ENCODE measurements at regions not wholly inside any gene's neighbourhood (a gene's known extent, or its start where the extent isn't known, plus 50 kb on each side); places are given as distances from the start of the nearest gene placed in this dataset.
"Not testable (repeated sequence)": the region's sequence is repeated elsewhere in the genome, so short reads cannot be mapped to it uniquely, and the experiment has no call there.

GRCh38 chr20:26205350-26205749, 508.7 kb upstream of the ZNF337 start:
- intact Hi-C loops (cut with DNase I): no loop called here
- Histone ChIP-seq H3K27me3 (peaks cover 13% of the 10 kb centered on the region), H3K36me3 (no peaks in the 10 kb centered on the region), H3K4me1 (no peaks in the 10 kb centered on the region), H3K9ac (ENCODE audit: low read depth in 2 of 2, low read length in 2 of 2) (no peak overlapping the region), H3K4me3 (no peak overlapping the region), H3K9me3 (no peaks in the 10 kb centered on the region), H3K27ac (no peak overlapping the region)
- no peak for TF ChIP-seq CTCF (IDR thresholded peaks at IDR 0.05)
- DNase-seq: no peak

DNA sequence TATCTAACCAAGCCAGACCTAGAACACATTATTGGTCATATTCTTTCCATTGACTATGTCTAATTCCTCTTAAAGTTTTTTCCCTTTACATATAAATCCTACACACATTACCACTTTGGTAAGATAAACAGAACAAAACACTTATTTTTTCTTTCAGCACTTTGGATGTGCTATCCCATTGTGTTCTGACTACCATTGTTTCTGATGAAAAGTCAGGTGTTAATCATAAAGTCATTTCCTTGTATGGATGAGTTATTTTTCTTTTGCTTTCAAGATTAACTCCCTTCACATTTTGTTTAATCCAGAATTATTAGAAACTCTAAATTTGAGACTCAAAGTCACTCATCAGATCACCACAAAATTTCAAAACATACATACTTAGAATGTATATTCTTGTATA, 504.4 kb upstream of the ZNF337 start:
- H3K27me3 ChIP-seq; intact Hi-C loops (cut with DNase I); H3K36me3 ChIP-seq; H3K9me3 ChIP-seq; H3K4me3 ChIP-seq; H3K27ac ChIP-seq; DNase-seq; H3K4me1 ChIP-seq; H3K9ac ChIP-seq (ENCODE audit: low read depth in 2 of 2, low read length in 2 of 2): not testable (repeated sequence)

DNA sequence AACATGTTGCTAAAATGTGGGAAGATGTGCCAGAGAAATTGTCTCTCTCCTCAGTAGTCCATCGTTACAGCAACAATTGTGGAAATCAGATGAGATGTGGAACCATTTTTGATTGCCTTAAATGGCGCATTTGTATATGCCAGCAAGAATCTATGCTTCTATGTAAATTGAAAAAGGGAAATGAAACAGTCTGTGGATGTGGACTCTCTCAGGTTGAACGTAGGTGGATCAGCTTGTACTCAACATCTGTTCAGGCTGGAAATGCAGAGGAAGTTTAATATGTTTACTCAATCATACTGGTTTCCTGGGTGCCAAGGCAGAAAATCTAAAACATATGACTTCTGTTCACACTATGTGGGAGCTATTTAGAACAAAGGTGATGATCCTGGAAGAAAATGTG, 490.7 kb upstream of the ZNF337 start:
- H3K27ac ChIP-seq; H3K4me3 ChIP-seq; H3K36me3 ChIP-seq; H3K27me3 ChIP-seq; DNase-seq; H3K9ac ChIP-seq (ENCODE audit: low read depth in 2 of 2, low read length in 2 of 2); H3K9me3 ChIP-seq; intact Hi-C loops (cut with DNase I); H3K4me1 ChIP-seq: not testable (repeated sequence)

DNA sequence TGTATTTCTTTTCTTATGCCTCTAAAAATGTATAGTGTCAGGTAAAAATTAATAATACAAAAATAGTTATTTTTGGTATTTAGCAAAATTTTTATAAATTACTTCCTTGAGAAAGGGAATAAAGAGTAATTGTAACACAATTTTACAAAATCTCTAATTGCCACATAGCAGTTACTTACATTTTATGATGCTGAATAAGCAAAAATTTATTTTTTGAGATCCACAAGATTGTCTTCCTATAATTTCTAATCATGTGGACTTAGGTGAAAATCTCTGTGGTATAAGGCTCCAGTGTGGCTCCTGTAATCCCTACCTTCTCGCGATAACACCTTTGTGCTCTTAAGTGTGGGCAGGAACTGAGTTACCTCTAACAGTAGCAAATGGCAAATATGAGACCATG, 487.1 kb upstream of the ZNF337 start:
- not testable (repeated sequence) for H3K36me3 ChIP-seq

GRCh38 chr20:26181364-26181763, 484.7 kb upstream of the ZNF337 start:
- DNase-seq; H3K9me3 ChIP-seq; H3K27me3 ChIP-seq; H3K36me3 ChIP-seq; H3K4me1 ChIP-seq; H3K9ac ChIP-seq (ENCODE audit: low read depth in 2 of 2, low read length in 2 of 2); H3K27ac ChIP-seq; H3K4me3 ChIP-seq; intact Hi-C loops (cut with DNase I): not testable (repeated sequence)

More for the DNA sequence above, 487.1 kb upstream of the ZNF337 start:
- H3K4me1 ChIP-seq; DNase-seq; H3K4me3 ChIP-seq; H3K9ac ChIP-seq (ENCODE audit: low read depth in 2 of 2, low read length in 2 of 2); H3K27me3 ChIP-seq; H3K27ac ChIP-seq; H3K9me3 ChIP-seq; intact Hi-C loops (cut with DNase I): not testable (repeated sequence)

DNA sequence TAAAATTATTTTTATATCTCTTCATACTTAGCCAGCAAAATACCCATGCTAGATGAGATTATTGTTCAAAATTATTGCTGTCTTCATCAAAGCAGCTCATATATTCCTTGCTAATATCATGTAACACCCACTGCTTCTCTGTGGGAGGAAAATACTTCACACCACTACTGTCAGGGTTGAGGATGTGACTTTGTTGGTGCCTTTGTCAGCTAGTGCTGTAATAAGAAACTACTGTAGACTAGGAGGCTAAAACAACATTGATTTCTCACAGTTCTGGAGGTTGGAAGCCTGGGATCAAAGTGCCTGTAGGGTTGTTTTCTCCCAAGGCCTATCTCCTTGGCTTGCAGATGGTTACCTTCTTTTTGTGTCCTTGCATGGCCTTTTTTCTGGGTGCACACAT, 475.2 kb upstream of the ZNF337 start:
- H3K4me1 ChIP-seq; H3K4me3 ChIP-seq; intact Hi-C loops (cut with DNase I); H3K27me3 ChIP-seq; H3K9me3 ChIP-seq; H3K9ac ChIP-seq (ENCODE audit: low read depth in 2 of 2, low read length in 2 of 2); DNase-seq; H3K27ac ChIP-seq; H3K36me3 ChIP-seq: not testable (repeated sequence)

GRCh38 chr20:26169506-26169905, 472.9 kb upstream of the ZNF337 start:
- Histone ChIP-seq H3K9me3 (no peaks in the 10 kb centered on the region), H3K9ac (ENCODE audit: low read depth in 2 of 2, low read length in 2 of 2) (no peak overlapping the region)
- intact Hi-C loops (cut with DNase I): no loop called here

DNA sequence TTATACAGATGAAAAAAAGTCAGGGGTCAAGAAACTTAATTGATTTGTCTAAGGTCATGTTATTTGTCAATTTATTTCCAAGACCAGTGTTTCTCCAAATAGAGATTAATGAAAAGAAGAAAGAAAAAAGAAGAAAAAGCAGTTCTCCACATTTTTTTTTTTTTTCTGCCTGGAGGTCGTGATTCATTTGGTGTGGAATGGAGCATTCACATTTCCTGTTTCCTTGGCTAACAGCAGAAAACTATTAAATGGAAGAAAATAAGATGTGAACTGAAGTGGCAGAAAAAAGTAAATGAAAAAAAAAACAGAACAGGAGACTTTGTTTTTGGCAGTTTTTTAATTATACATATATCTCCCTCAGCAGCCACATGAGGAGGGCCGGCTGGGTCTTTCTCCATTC, 470.8 kb upstream of the ZNF337 start:
- H3K4me1 ChIP-seq: no peaks in the 10 kb centered on the region
- H3K27ac ChIP-seq: no peak overlapping the region
- intact Hi-C loops (cut with DNase I): no loop called here
- no peak for TF ChIP-seq CTCF (IDR thresholded peaks at IDR 0.05)
- H3K36me3 ChIP-seq: no peaks in the 10 kb centered on the region
- no peak overlapping the region for H3K9ac ChIP-seq (ENCODE audit: low read depth in 2 of 2, low read length in 2 of 2)
- DNase-seq: no peak
- H3K27me3 ChIP-seq: no peaks in the 10 kb centered on the region
- no peaks in the 10 kb centered on the region for H3K9me3 ChIP-seq
- no peak overlapping the region for H3K4me3 ChIP-seq

More at GRCh38 chr20:26169506-26169905, 472.9 kb upstream of the ZNF337 start:
- Histone ChIP-seq H3K36me3 (no peaks in the 10 kb centered on the region), H3K4me1 (no peaks in the 10 kb centered on the region), H3K27me3 (no peaks in the 10 kb centered on the region), H3K27ac (no peak overlapping the region), H3K4me3 (no peak overlapping the region)
- no peak for DNase-seq
- TF ChIP-seq CTCF (IDR thresholded peaks at IDR 0.05): no peak
